NCI-H2196 treated with DMSO at 0.1 percent for 48 hours (cell line): ENCODE measurements at regions not wholly inside any gene's neighbourhood (a gene's known extent, or its start where the extent isn't known, plus 50 kb on each side); places are given as distances from the start of the nearest gene placed in this dataset.

Experiments used
- DNase-seq: peaks from one replicate; lab custom pipeline; 2025; ENCODE audit not compliant: unreplicated experiment; lab: John Stamatoyannopoulos, UW

GRCh38 chr2:150626934-150627411 is 139.5 kb upstream of the RND3 start:
- no peak for DNase-seq

- no peak for DNase-seq
These were observed 138.3 kb upstream of the RND3 start for GRCh38 chr2:150625741-150626140.

DNA sequence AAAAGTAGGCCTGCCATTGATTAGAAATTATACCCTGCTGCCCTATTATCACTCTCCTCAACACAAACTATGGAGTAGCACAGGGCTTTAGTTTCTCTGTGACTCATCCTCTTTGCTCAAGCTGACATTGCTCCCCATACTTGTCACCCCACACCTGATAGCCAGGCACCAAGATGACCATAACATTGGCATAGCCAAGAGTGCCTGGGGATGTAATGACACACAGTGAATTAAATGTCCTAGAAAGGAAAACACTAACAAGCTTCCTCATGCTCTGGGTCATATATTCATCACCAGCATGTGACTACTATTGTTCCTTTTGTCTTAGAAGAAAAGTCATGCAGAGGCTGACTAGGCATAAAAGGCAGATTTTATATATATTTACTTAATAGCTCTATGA is 137.8 kb upstream of the RND3 start:
- no peak for DNase-seq

DNA sequence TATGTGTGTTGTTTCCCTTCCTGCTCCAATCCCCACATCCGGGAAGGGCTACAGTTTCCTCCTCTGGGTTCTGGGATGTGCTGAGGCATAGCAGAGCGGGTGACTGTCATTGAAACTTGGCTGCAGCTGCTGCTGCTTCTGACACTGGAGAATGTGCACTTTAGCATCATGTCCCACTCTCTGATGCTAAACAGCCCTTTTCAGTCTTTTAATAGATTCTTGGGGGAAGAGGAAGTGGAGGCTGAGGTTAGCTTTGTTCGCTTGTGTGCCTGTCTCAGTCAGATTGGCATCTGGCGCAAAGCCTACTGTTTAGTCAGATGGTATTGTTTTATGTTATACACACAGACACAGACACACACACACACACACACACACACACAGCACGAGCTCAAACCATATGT is 136.5 kb upstream of the RND3 start:
- no peak for DNase-seq

DNA sequence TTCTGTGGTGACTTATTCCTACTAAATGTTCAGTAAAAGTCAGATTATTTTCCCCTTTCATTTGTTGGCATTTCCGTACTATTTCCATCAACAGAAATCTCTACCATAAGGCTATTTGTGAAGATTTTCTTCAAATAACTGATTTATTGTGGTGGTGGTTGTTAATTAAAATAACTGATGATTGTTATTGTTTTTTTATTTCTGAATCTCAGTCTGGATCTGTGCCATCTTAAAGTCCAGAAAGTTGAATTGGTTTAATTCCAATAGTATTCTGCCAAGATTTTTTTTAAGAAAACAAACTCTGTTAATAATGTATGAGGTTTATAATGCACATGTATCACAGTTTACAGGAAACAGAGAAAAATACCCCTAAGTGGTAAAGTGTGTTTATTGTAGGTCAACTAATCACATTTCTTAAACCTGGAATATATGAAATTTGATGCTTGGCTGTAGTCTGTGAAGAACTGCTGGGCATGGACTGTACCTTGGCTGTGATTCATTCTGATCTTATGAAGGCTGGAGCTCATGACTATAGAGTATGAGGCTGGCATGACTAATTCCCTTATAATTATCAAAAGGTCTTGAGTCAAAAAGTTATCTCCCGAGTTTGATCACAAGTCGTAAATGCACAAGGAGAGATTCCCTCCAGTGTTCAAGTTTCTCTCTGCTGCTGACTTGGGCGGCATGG is 134.2 kb upstream of the RND3 start:
- DNase-seq = no peak

DNA sequence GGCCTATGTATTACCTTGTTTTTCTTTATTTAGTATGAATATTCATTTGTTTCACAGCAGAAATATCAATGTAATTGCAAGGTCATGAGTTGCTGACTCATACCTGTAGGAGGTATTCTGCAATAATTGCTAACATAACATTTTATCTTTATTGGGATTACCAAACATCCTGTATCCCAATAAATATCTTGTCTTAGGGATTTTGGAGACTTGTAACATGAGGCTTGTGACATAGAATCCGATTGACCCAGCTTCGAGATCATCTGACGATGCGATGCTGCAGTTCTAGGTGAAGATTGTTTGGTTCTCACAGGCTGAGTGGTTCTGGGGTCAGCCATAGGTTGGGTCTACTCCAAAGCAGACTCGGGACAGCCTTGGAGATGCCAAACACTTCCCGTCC is 133.4 kb upstream of the RND3 start:
- no peak for DNase-seq

- DNase-seq = no peak
These were observed 132.9 kb upstream of the RND3 start for GRCh38 chr2:150620416-150620815.

GRCh38 chr2:150619607-150620330 is 132.3 kb upstream of the RND3 start:
- DNase-seq = no peak

DNA sequence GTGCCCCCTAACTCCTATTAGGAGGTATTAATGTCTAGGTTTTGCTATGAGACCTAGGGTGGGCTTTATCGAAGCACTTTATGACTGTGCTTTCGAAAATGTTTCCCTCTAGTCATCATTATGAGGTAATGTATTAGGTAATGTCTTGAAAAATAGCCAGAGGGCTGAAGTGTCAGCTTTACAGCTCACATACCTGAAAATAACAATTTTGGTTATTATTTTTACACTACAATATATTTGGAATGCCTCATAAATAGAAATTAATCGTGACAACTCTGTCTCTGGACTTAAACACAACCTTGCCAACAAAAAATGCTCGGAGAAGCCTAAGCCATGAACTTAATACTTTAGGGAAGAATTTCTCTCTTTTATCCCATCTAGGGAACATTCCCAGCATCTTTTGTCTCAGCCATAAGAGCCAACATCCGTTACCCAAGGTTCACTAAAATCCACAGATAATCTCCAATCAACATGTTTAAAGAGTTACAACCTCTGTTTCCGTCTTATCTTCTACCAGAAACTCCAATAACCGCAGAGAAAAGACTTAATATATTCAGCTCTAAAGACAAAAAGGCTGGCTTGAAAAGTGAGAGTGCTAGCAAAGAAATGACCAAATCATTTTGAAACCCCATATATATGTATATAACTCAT is 130.9 kb upstream of the RND3 start:
- no peak for DNase-seq

DNA sequence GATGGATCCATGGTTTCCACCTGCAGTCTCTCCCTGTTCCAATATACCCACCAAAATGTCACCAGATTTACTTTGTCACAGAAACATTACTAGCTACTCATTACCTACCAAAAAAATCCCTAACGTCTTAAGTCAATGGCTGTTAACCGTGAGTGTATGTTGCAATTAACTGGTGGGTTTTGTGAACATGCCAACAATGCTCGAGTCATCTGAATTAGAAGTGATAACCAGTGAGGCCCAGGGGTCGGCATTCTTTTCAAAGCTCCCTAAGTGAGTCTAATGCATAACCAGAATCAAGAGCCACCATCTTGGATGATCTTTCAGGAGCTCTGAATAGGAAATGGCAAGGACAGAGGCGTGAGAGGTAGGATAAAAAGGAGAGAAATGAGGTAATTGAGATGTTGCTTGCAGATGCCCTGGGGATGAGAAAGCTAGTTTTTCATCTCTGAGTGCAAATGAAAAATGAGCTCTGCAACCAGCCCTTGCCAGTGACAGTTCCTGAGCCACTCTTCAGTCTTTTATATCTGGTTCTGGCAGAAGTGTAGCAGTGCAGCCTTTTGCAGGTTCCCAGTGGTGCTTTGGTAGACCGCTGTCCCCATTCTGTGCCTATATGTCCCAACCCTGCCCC is 130.0 kb upstream of the RND3 start:
- no peak for DNase-seq

DNA sequence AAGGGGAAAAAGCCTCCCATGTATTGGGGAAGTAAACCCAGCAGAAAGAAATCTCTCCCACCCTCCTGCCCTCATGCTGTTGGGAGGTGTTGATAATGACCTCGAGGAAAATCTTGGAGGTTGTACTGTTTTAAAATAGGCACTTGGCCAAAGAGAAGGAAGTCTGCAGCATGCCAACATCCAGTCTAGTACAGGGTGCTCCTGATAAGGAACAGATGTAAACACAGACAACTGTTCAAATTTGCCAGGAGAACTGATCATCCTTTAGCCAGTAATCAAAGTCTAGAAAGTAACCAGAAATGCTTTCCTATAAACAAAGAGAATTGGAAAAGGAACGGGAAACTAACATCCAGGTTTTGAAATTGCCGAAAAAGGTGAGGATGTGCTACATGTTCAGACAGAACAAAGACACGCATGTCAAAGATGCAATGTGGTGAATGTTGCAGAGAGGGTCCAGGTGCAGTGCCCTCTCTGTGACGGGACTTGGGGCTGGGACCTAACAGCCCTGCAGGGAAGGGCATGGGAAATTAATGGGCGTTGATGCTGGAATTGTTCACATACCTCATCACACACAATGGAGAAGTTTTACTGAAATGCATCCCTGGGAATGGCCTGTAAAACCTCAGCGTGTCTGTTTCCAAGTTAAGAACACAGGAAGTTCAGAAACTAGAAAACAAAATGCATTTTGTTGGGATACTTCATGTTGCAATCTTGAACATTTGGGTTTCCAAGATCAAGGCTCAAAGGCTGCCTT is 125.7 kb upstream of the RND3 start:
- no peak for DNase-seq

GRCh38 chr2:150610670-150611279 is 123.3 kb upstream of the RND3 start:
- DNase-seq = no peak

- no peak for DNase-seq
These were observed 122.5 kb upstream of the RND3 start for GRCh38 chr2:150609831-150610582.

- DNase-seq = no peak
These were observed 120.9 kb upstream of the RND3 start for GRCh38 chr2:150608341-150608740.

DNA sequence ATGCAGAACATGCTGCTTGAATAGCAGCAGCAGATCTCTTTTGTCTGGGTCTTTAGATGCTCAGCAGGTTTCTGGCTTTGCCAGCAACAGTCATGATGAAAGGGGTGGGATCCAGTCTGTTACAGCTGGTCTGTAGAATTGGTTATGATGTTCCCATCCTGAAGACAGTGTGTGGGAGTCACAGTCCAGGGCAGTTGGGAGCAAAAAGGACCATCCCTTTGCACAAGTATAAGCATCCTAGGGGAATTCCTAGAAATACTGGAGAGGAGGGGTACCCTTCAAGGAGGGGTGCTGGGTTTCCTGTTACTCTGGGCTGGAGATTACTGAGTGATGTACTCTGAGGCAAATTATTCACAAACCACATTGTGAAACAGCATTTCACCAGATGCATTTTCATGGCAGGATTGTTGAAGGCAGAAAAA is 119.9 kb upstream of the RND3 start:
- DNase-seq = no peak

GRCh38 chr2:150606380-150607060 is 119.1 kb upstream of the RND3 start:
- no peak for DNase-seq

GRCh38 chr2:150605664-150606063 is 118.2 kb upstream of the RND3 start:
- DNase-seq = no peak

GRCh38 chr2:150601280-150602038 is 114.0 kb upstream of the RND3 start:
- DNase-seq = no peak

GRCh38 chr2:150599889-150600288 is 112.4 kb upstream of the RND3 start:
- no peak for DNase-seq
